ENCODE measurements at regions not wholly inside any gene's neighbourhood (a gene's known extent, or its start where the extent isn't known, plus 50 kb on each side); places are given as distances from the start of the nearest gene placed in this dataset.
A peak's percentile ranks its signal among the peaks of the same experiment; 100 is the strongest.

DNA sequence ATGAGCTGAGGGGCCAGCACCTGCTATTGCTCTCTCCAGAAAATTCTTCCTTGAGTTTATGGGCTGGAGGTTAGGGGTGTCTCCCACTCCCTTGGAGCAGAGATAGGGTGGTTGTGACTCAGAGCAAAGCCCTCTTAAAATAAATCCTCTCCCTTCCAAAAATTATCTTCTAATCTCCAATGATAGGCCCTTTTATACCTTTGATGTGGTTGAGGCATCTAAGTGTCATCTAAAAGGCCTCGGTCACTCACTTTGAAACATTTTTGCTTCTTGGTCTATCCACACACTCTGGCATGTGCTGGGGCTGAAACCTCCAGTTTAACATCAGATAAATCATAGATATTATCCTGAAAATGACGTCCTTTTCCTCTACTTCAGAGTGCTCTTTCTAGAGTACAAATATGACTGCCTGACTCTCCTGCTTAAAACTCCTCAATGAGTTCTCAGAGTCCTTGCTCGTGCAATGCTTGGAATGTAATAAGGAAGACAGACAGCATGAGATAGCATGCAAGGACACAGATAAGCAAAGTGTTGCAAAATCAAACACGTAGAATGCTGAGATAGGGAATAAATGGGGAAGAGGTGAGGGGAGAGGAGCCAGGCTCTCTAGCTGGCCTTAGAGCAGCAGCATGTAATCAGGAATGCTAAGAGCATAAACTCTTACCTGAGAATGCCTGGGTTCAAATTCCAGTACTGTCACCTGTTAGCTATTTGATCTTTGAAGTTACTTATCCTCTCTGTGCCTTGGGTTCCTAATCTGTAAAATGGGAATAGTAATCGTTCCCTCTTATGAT lies 374.1 kb upstream of the CITED2 start:
- TF ChIP-seq, protein P1, sequence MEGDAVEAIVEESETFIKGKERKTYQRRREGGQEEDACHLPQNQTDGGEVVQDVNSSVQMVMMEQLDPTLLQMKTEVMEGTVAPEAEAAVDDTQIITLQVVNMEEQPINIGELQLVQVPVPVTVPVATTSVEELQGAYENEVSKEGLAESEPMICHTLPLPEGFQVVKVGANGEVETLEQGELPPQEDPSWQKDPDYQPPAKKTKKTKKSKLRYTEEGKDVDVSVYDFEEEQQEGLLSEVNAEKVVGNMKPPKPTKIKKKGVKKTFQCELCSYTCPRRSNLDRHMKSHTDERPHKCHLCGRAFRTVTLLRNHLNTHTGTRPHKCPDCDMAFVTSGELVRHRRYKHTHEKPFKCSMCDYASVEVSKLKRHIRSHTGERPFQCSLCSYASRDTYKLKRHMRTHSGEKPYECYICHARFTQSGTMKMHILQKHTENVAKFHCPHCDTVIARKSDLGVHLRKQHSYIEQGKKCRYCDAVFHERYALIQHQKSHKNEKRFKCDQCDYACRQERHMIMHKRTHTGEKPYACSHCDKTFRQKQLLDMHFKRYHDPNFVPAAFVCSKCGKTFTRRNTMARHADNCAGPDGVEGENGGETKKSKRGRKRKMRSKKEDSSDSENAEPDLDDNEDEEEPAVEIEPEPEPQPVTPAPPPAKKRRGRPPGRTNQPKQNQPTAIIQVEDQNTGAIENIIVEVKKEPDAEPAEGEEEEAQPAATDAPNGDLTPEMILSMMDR (IDR thresholded peaks at IDR 0.05; ENCODE audit: unreplicated experiment): no peak
- no peak for DNase-seq (ENCODE audit: unreplicated experiment)
- ChIA-PET POLR2A (interaction anchor here (1.0 to 3.5 kb wide), 3 partner anchors 11 to 373 kb away, joined by 3 to 20 read pairs (median 7); partner anchors contain the start of gene CITED2), CTCF (interaction anchor here (0.6 to 0.7 kb wide), 2 partner anchors 409 to 849 kb away, joined by 3 read pairs; no protein-coding TSS in a partner anchor)
- Mint-ChIP-seq H3K27ac (ENCODE audit: low read depth, unreplicated experiment) (no peak overlapping the region), H3K4me3 (ENCODE audit: unreplicated experiment) (no peak overlapping the region), H3K9me3 (ENCODE audit: unreplicated experiment) (no peaks in the 10 kb centered on the region), H3K4me1 (ENCODE audit: insufficient read depth, unreplicated experiment) (peaks cover 21% of the 10 kb centered on the region), H3K27me3 (ENCODE audit: insufficient read depth, unreplicated experiment) (no peaks in the 10 kb centered on the region), H3K36me3 (ENCODE audit: insufficient read depth, unreplicated experiment) (no peaks in the 10 kb centered on the region)
- intact Hi-C loops (cut with micrococcal nuclease): no loop called here
- no TSS peak for BruUV-seq (replicated peaks)

DNA sequence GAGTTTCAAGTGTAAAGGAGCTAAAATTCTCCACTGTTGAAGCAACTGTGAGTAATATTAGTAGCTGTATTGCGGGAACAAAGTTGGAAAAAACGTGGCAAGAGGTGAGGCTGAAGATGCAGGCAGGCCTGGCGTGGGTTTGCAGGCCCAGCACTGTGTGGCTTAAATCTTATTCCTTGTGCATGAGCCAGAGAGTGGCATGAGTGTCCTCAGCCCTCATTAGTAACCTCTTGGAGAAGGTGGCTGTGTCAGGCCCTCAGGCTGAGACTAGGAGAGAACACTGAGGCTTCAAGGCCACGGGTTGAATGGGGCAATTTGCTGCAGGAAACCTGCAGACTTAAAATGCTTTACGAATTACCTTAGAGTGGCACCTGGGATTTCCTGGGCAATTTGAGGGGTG lies 372.7 kb upstream of the CITED2 start:
- ChIA-PET POLR2A (interaction anchor here (1.4 to 2.0 kb wide), 2 partner anchors 10 to 13 kb away, joined by 3 to 7 read pairs; no protein-coding TSS in a partner anchor), CTCF (interaction anchor here (1.3 kb wide), 1 partner anchor 25 kb away, joined by 3 read pairs; no protein-coding TSS in a partner anchor)
- no peak for DNase-seq (ENCODE audit: unreplicated experiment)
- Mint-ChIP-seq H3K36me3 (ENCODE audit: insufficient read depth, unreplicated experiment) (no peaks in the 10 kb centered on the region), H3K4me1 (ENCODE audit: insufficient read depth, unreplicated experiment) (peaks cover 35% of the 10 kb centered on the region), H3K27me3 (ENCODE audit: insufficient read depth, unreplicated experiment) (no peaks in the 10 kb centered on the region), H3K4me3 (ENCODE audit: unreplicated experiment) (no peak overlapping the region), H3K9me3 (ENCODE audit: unreplicated experiment) (no peaks in the 10 kb centered on the region), H3K27ac (ENCODE audit: low read depth, unreplicated experiment) (no peak overlapping the region)
- no TSS peak for BruUV-seq (replicated peaks)
- intact Hi-C loops (cut with micrococcal nuclease): no loop called here
- TF ChIP-seq, protein P1 (IDR thresholded peaks at IDR 0.05; ENCODE audit: unreplicated experiment): no peak

DNA sequence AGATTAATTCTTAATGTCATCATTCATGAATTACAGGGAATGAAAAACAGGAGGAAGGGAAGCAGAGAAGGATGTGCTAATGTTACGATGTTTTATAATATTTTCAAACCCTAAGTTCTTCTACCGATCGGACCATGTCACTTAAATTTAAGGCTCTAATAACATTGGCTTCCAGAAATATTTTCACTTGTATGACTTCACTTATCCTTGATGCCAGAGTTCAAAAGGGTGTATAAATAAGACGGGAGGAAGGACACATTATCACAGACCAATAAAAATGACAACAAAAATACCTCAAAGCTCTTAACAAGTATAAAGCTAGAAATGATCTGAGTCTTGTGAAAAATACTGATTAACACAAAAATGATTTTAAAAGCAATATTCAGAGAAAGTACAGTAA lies 370.4 kb upstream of the CITED2 start:
- Mint-ChIP-seq H3K4me3 (ENCODE audit: unreplicated experiment) (no peak overlapping the region), H3K27ac (ENCODE audit: low read depth, unreplicated experiment) (peak overlapping the region; percentile 85), H3K36me3 (ENCODE audit: insufficient read depth, unreplicated experiment) (no peaks in the 10 kb centered on the region), H3K27me3 (ENCODE audit: insufficient read depth, unreplicated experiment) (no peaks in the 10 kb centered on the region), H3K4me1 (ENCODE audit: insufficient read depth, unreplicated experiment) (peaks cover 47% of the 10 kb centered on the region), H3K9me3 (ENCODE audit: unreplicated experiment) (peaks cover 8% of the 10 kb centered on the region)
- POLR2A ChIA-PET: interaction anchor here (0.9 to 1.2 kb wide), 2 partner anchors 13 to 370 kb away, joined by 3 read pairs; partner anchors contain the start of gene CITED2
- DNase-seq (ENCODE audit: unreplicated experiment): no peak
- intact Hi-C loops (cut with micrococcal nuclease): no loop called here
- CTCF ChIA-PET: interaction anchor here (1.0 kb wide), 1 partner anchor 288 kb away, joined by 3 read pairs; no protein-coding TSS in a partner anchor
- TF ChIP-seq, protein P1 (IDR thresholded peaks at IDR 0.05; ENCODE audit: unreplicated experiment): no peak
- no TSS peak for BruUV-seq (replicated peaks)

DNA sequence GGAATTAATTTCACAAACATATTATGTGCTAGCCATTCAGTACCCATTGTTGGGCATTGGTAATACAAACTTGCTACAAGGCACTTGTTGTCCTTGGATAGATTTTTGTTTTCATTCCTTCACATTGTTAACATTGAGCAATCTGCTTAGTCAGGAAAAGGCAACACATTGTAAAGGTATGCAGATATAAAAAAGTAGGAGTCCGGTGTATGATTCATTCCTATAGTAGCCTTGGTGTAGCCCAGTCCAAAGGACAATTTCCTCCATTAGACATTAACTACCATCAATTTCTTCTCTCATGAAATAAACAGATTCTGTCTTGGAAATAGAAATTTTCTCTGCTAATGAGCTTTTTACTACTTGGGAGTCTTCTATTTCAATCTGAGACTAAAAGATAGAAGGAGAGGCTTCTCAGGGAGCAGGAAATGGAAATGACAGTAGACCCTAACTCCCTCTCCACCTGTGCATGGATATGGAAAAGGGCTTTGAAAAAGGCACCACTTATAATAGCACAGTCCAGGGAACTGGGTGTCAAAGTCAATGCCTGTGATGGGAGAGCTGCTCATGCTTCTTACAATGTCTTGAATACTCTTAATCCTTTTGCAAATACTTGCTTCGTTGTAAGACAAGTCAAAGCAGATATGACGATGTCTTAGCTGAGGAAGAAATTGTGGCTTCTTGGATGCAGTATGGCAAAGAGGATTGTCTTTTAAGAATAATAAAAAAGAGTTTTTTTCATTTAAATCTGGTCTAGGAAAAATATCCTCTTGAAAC lies 369.4 kb upstream of the CITED2 start:
- peak; percentile 93 for DNase-seq (ENCODE audit: unreplicated experiment)
- no peaks in the 10 kb centered on the region for H3K27me3 Mint-ChIP-seq (ENCODE audit: insufficient read depth, unreplicated experiment)
- intact Hi-C loops (cut with micrococcal nuclease): no loop called here
- CTCF ChIA-PET: interaction anchor here (0.6 kb wide), 1 partner anchor 410 kb away, joined by 4 read pairs; no protein-coding TSS in a partner anchor
- peak overlapping the region; percentile 85 for H3K27ac Mint-ChIP-seq (ENCODE audit: low read depth, unreplicated experiment)
- H3K9me3 Mint-ChIP-seq (ENCODE audit: unreplicated experiment): peaks cover 8% of the 10 kb centered on the region
- no peaks in the 10 kb centered on the region for H3K36me3 Mint-ChIP-seq (ENCODE audit: insufficient read depth, unreplicated experiment)
- TF ChIP-seq, protein P1 (IDR thresholded peaks at IDR 0.05; ENCODE audit: unreplicated experiment): no peak
- POLR2A ChIA-PET: interaction anchor here (0.6 to 3.5 kb wide), 15 partner anchors 10 to 368 kb away, joined by 3 to 25 read pairs (median 3); partner anchors contain the start of gene CITED2
- H3K4me3 Mint-ChIP-seq (ENCODE audit: unreplicated experiment): no peak overlapping the region
- peaks cover 50% of the 10 kb centered on the region for H3K4me1 Mint-ChIP-seq (ENCODE audit: insufficient read depth, unreplicated experiment)
- no TSS peak for BruUV-seq (replicated peaks)

Measured in MCF 10A (cell line).